NT2/D1 (cell line): ENCODE measurements at regions not wholly inside any gene's neighbourhood (a gene's known extent, or its start where the extent isn't known, plus 50 kb on each side); places are given as distances from the start of the nearest gene placed in this dataset.

Source experiments
- SUZ12 ChIP-seq: IDR thresholded peaks from 2 replicates; pipeline ENCODE4 v1.6.1; 2011; ENCODE audit not compliant: insufficient read length, insufficient read depth; ENCODE audit errors: extremely low read depth
- ZNF274 ChIP-seq: IDR thresholded peaks from 2 replicates; pipeline ENCODE4 v1.6.1; 2011; ENCODE audit warnings: mild to moderate bottlenecking, low read depth, low read length

DNA sequence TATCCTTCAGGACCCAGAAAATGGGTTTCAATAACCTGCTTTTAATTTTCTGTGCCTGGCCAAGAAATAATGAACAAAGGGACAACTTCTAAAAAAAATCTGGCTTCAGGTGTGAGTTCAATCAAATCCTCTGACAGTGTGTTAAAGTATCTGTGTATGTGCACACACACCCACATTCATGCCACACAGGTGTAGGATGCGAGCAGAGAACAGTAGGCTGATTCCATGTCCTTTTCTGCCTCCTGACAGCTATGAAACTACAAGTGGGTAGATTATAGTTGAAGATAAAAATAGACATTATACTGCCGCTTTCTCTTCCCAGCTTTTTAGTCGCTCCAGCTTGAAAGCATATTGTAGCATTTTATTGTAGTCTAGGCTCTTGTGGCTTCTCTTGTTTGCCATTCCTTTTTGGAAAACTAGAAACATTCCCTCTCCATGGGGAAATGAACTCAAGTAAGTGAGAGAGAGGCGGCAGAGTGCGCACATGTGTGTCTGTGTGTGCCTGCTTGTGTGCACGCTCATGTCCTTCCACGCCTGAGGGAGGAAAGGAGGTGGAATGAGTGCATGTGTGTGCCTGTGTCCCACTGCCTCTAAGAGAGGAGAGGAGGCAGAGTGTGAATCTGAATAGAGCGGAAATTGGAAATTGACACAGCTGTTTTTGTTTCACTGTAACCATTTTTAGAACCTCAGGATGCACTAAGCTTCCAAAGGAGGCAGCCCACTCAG is 273.0 kb downstream of the ELAVL2 start:
- no peak for TF ChIP-seq ZNF274
- no peak for TF ChIP-seq SUZ12
